HG03097 (cell line): ENCODE measurements at regions not wholly inside any gene's neighbourhood (a gene's known extent, or its start where the extent isn't known, plus 50 kb on each side); places are given as distances from the start of the nearest gene placed in this dataset.
"Not testable (repeated sequence)": the region's sequence is repeated elsewhere in the genome, so short reads cannot be mapped to it uniquely, and the experiment has no call there.

Experiments used
- ATAC-seq: cut with Tn5 transposase; IDR thresholded peaks from one replicate; pipeline ENCODE4 v1.9.1; 2021; ENCODE audit not compliant: unreplicated experiment, low FRiP score

DNA sequence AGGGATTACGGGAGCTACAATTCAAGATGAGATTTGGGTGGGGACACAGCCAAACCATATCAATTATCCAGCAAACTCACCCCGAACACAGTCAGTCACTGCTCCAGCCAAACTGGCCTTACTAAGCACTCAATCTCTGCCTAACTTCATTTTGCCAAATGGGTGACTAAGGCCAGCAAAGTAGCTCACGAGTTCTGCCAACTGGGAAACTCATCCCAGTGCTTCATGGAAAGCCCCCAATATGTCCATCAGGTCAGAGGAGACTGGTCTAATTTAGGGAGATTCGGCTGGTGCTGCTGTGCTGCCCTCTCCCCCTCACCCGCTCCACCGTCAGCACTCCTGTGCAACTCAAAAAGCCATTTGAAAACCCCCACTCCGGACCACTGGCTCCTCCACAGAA, 324.0 kb downstream of the FOXO1 start:
- ATAC-seq, result no peak

DNA sequence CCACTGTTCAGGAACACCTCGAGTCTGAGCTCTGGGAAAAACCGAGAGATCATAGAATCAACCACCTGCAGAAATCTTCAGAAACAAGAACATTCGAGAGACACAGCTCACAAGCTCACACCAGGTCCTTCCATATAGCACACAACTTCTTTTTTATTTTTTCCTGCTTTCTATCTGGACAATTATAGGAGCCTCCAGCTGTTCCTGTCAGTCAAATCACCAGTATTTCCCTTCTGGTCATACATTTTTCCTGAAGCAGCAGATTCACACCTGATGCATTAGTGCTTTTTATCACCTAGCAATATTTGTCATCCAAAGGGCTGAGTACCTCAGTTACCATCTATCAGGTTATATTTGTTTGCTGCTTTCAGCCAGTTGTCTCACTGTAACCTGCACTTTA, 323.5 kb downstream of the FOXO1 start:
- no peak for ATAC-seq

DNA sequence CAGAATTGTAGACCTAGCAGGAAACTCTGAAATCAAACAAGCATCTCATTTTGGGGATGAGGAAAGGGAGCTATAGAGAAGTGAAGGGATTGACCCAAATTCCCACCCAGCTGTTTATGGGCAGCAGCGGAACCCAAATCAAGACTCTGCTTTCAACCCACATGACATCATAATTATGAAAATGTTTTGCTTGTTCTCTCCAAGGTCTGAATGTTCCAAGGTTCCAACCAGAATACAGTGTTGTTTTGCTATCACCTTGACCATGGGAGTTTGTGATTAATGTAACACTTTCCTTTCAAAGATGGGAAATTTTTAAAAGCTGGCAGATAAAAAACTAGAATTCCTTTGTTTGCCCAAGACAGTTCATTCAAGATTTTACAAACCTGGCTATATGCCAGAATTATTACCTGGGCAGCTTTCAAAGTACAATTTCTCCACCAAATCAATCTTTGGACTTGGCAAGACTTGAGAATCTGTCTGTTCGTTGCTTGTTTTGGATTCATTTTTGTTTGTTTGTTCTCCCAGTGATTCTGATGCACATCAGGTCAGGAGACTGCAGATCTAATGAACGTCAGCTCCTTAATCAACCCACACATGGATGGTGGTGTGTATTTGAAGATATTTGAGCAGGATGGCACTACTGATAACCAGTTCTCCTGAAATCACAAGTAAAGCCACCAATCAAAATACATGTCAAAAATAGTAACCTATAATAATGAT, 322.7 kb downstream of the FOXO1 start:
- no peak for ATAC-seq

DNA sequence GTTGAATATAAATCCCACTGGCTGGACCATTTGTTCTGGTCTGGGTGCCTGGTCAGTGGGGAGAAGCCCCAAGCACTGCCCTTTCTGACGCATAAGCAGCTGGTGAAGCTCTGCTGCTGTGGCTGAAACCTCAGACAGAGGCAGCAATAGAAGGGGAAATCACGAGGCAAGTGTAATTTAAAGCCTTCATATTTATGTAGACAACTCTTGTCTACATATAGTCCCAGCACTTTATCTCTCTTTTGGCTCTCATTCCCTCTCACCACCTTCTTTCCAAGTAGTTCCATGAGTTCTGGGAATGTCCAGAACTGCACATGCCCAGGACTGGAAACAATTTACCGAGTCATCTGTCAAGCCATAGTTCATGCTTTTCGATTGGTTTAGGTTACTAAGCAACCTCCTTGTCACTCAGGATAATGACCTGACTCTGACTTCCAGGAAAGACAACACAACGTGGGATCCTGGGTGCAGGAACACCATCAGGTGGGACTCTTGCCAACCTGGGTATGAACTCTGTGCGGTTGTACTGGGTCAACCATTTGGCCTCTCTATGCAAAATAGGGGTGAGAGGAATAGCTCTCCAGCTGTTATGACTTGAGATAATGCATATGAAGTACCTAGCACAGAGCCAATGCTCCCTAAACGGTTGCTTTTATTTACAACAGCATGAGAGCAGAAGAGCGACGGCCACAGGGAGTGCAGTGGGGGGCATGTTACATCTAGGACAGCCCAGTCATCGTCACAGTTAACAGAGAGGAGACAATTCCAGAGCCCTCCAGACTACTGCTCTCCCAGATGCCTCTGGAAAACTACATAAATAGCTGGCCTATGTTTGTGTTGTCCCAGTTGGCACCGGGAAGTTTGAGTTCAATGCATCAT, 321.9 kb downstream of the FOXO1 start:
- ATAC-seq, result no peak

DNA sequence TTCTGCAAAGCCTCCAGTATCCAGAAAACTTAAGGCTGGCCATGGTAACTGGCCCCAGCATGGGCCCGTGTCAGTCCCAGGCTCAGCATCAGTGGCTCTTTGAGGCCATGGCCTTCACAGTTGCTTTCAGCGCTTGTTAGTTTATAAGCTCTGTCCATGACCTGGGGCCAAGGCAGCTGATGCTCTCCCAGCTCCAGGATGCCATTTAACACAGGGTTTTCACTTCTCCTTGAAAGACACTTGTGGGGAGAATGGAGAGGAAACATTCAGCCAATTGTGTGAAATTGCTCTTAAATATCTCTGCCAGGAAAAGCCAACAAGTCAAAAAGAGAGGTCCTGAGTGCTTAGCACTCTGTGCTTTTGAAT, 321.3 kb downstream of the FOXO1 start:
- ATAC-seq, result no peak

DNA sequence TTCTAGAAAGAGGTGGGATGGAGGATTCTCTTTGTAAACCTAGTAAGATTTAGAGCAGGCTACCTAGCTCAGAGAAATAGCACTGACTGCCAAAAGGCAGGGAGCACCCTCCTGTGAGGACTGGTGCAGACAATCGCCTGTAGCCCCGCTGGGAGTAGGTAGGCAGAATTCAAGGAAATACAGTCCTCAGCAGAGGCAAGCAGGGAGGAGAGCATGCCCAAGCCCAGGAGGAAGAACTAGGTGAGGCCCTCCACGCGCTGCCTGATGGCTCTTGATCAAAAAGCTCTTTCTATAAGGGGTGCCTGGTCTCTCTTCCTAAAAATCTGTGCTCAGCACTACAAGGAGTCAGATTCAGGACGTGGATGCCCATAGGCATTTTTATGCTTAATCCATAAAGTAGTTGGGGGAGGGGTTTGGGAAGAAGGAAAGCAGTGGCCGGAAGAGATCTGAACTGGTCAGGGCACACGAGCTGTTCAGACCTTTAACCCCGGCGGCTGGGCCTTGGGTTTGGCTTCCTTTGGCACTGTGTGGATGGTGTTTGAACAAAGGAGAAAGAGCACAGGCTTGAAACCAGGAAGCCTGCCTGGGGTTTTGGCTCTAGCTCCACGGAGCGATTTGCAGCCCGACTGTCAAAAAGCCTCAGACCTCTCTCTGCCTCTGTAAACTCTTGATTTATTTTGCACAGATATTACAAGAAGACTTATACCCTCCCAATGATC, 320.6 kb downstream of the FOXO1 start:
- no peak for ATAC-seq

DNA sequence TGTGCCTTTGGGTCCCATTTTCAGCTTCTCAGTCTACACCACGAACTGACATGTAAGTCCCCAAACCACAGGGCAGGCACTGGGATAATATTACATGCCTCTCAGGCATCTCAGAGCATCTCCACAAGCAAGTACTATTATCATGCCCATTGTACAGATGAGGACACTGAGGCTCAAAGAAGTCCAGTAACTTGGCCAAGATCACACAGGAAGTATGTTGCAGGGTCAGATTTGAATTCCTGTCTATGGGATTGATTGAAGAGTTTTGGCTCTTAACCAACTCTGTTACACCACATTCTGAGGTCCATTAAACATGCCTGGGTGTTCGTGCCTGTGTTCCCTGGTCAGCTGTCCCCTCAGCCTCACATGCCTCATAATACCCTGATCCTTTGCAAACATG, 319.8 kb downstream of the FOXO1 start:
- ATAC-seq, result no peak

DNA sequence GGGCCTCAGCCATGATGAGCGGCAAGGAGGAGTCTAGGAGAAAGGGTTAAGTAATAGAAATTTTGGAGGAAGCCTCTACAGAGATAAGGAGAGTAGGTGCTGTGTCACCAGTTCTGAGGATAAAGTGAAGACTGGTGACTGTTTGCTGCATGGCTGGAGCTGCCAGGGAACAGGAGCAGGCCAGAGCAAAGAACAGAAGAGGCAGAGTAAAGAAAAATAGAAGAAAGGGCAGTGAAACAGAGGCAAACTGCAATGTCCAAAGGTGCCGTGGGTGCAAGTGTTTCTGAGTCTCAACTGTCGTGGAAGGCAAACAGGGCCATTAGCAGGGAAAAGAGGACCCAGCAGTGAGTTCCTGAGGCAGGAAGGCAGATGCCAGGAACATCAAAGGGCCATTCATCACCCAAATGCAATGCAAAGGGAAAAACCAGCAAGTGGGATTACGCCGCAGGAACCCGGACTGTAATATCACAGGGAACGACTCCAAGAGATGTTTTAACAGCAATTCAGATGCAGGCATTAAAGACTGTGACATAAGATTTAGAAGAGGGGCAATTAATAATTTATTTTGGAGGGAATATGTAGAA, 318.3 kb downstream of the FOXO1 start:
- no peak for ATAC-seq

DNA sequence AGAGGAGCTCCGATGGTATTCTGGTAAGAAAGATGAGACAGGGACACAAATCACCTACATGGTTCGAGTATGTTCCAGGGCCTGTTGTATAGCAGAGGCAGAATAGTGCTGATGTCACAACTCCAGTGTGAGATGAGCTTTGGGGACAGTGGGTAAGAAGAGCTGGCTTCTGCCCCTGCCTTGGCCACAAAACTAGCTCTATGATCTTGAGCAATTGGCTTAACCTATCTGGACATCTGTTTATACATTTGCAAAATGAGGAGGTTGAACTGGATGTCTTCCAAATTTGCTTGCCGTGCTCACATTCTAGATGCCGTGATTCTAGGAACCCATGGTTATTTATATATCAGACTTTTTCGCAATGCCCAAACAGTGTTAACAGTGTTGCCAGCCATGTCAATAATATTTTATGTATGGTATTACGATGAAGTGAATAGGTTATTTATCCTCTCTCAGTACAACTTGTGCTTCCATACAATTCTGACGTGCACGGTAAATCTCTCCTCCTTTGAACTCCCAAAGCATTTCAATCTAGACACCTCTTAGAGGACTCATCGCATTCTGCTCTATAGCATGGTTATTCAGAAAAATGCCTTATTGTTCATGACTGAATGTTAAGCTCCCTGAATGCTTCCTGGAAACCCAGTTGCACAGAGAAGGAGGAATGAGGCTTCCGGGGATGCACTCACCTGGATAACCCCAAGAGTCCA, 316.0 kb downstream of the FOXO1 start:
- no peak for ATAC-seq

DNA sequence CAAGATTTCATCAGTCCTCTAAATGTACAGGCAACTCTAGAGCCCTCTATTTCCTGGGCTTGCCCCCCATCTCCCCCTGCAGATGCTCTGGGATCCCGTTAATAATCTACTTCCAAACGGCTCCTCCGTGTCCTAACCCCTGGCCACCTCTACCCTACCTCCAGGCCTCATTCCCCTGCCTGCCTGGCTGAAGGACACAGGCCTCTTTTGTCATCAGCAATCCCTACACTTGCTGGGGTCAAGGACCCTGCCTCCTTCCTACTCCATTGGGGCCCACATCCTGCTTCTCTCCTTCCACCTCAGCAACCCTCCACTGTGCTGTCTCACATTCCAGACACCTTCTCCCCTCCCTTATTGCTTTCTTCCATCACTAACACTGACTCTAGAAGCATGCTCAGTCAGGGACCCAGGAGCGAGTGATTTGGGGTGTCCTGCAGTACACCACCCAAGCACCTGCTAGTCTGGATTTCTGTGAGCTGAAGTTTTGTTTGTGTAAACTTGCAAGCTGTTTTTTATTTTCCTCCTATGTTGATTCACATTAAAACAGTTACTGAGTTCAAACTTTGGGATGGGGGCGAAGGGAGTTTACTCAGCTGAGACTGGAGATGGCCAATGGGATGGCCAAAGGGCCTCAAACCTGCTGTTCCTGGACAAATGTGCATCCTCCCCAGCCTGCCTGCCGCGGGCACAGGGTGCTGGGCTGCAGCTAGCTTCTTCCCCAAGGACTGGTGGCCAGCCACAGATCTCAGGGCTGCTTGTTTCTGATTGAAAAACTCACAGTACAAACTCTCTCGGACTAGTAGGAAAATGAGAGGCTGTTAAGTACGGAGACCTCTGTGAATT, 314.7 kb downstream of the FOXO1 start:
- ATAC-seq, result no peak

DNA sequence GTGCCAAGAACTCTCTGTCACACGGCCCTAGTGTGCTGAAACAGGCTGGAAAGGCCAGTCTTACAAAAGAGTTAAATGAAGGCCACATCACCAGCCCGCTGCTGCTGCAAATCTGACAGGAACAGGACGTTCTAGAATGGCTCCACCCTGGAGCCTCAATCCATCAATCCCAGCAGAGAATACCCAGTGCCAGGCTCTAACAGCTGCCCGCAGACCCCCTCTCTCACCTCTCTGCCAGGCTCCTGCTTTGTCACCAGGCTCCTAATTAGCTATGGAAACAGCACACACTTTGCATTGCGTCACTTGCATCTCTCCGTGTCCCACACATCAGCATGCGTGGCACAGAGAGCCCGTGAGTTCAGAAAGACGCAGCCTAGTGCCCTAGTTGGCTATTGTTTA, 314.1 kb downstream of the FOXO1 start:
- no peak for ATAC-seq

DNA sequence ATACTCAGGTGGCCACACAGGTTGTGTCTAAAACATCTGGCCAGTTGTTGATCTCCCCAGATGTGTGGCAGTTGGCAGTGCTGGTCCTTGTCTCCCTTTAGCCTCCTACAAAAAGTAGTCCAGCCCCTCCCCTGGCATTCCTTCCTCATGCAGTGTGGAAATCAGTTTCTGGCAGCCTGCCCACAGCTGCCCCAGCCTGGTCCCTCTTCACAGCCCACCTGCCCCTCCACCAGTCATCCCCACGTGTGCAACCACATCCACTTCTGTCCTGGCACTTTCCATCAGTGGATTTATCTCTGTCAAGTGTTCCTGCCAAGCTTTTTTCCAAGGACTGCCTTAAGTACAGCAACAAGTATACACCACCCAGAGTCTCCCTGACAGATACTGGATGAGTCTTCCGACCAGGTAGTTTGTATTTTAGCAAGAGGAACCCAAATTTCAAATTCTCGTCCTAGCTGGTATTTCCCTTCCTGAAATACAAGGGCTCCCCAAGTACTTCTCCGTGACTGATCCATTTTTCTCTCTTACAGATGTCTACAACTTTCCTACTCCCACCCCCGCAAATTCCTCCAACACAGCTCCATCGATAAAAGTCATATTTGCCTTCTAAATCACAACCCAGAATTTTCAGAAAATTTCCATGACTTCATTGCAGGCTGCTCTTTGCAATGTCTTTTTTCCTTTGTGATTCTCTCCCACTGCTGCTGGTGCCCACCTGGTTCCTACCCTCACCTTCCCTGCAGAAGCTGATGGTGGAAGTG, 313.5 kb downstream of the FOXO1 start:
- ATAC-seq, result no peak

DNA sequence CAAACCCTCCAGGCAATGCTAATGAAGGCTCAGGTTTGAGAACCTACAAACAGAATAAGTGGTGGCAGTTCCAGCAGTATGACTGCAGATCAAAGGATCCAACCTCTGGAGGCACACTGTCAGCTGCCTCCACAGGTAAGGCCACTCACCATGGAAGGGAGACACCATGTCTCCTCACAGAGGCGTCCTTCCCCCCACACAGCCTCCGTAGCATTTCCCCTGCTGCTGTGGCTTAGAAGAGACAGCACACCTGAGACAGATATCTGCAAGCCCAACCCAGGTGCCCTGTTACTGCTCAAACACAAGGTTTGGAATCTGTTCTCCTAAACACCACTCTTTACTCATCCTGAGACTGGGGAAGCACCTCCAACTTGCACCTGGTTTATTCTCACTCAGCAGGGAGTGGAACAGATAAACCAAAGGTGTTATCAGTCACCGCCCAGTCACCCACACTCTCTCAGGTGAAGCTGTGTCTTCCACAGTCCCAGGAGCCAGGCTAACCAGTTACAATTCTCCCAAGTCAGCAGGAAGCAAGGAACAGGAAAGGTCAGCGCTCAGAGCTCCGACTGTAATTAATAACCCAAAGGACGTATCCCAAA, 311.2 kb downstream of the FOXO1 start:
- ATAC-seq, result no peak

DNA sequence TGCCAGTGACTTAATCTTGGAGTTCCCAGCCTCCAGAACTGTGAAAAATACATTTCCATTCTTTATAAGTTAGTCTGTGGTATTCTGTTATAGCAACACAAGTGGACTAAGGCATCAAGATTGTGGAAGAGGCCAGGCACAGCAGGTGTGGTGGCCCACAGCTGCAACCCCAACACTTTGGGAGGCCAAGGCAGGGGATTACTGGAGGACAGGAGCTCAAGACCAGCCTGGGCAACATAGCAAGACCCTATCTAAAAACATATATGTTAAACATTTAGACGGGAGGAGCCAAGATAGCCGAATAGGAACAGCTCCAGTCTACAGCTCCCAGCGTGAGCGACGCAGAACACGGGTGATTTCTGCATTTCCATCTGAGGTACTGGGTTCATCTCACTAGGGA, 310.4 kb downstream of the FOXO1 start:
- ATAC-seq, result no peak

DNA sequence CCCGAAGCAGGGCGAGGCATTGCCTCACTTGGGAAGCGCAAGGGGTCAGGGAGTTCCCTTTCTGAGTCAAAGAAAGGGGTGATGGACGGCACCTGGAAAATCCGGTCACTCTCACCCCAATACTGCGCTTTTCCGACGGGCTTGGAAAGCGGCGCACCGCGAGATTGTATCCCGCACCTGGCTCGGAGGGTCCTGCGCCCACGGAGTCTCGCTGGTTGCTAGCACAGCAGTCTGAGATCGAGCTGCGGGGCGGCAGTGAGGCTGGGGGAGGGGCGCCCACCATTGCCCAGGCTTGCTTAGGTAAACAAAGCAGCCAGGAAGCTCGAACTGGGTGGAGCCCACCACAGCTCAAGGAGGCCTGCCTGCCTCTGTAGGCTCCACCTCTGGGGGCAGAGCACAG, 310.0 kb downstream of the FOXO1 start:
- not testable (repeated sequence) for ATAC-seq

DNA sequence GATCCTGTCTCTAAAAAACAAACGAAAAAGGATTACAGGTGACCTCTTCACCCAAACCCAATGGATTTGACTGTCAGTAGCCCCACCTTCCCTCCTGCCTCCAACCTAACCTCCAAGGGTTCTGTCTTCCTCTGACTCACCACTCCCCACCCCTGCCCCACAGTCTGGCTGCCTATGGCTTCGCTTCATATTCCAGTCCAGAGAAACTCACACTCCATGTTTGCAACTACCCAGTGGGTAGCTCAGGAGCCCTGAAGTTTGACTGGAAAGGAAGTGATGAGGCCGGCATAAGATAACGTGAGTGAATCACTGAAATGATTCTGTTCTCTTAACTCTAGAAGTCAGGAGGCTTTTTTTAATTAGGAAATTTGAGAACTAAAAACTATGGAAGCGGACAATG, 303.9 kb downstream of the FOXO1 start:
- ATAC-seq, result no peak

DNA sequence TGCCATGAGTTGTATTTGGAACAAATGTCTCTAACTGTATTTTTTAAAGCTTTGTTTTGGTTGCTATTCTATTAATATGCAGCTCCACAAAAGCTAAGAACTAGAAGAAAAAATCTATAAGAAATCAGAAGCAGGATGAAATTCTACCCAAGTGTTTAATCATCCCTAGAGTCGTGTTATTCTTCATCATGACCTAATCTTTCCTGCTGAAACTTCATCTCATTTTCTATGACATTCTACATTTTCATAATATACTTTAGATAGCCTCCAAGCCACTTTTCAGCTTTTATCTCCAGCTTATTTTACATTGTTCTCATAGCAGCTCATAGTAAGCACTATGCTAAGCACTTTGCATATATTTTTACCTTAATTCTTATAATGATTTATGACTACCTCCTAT, 302.8 kb downstream of the FOXO1 start:
- ATAC-seq, result no peak

DNA sequence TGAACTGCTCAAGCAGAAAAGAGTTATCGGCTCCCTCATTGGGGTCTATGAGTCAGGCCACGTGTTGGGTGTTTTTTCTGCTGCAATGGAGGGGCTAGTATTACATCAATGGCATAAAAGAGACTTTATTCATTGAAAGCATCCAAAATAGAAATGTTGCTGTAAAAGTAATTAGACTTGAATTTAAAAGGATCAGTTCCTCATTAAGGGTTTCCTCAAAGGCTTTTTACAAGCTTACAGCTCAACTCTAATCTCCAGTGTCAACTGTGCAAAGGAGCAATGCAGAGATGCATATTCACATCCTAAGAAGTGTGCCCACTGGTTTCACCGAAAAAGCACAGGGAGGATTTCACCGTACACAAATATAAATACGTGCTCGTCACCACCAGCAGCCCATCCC, 300.3 kb downstream of the FOXO1 start:
- no peak for ATAC-seq
